HG03342 (cell line): ENCODE measurements at regions not wholly inside any gene's neighbourhood (a gene's known extent, or its start where the extent isn't known, plus 50 kb on each side); places are given as distances from the start of the nearest gene placed in this dataset.
"Not testable (repeated sequence)": the region's sequence is repeated elsewhere in the genome, so short reads cannot be mapped to it uniquely, and the experiment has no call there.

Source experiments
- ATAC-seq: cut with Tn5 transposase; IDR thresholded peaks from one replicate; pipeline ENCODE4 v1.9.1; 2021; ENCODE audit warnings: mild to moderate bottlenecking, moderate library complexity; ENCODE audit not compliant: unreplicated experiment

GRCh38 chr14:88064841-88065240 lies 59.9 kb downstream of the GPR65 start:
- no peak for ATAC-seq

GRCh38 chr14:88069677-88070076 lies 64.7 kb downstream of the GPR65 start:
- no peak for ATAC-seq

- ATAC-seq = no peak
These were observed 70.5 kb downstream of the GPR65 start for GRCh38 chr14:88075269-88075981.

- no peak for ATAC-seq
These were observed 73.6 kb downstream of the GPR65 start for GRCh38 chr14:88078525-88078924.

- ATAC-seq = no peak
These were observed 74.7 kb downstream of the GPR65 start for GRCh38 chr14:88079624-88080023.

GRCh38 chr14:88085736-88086135 lies 80.8 kb downstream of the GPR65 start:
- ATAC-seq = no peak

- ATAC-seq = no peak
These were observed 84.5 kb downstream of the GPR65 start for GRCh38 chr14:88089445-88089844.

GRCh38 chr14:88092529-88092928 lies 87.6 kb downstream of the GPR65 start:
- ATAC-seq = no peak

GRCh38 chr14:88095791-88096190 lies 90.9 kb downstream of the GPR65 start:
- no peak for ATAC-seq

GRCh38 chr14:88098163-88098562 lies 93.2 kb downstream of the GPR65 start:
- ATAC-seq = no peak

GRCh38 chr14:88104710-88105109 lies 99.8 kb downstream of the GPR65 start:
- ATAC-seq = no peak

GRCh38 chr14:88106377-88106776 lies 101.4 kb downstream of the GPR65 start:
- no peak for ATAC-seq

GRCh38 chr14:88127669-88128068 lies 122.7 kb downstream of the GPR65 start:
- ATAC-seq = not testable (repeated sequence)

GRCh38 chr14:88128816-88129215 lies 123.9 kb downstream of the GPR65 start:
- no peak for ATAC-seq

- ATAC-seq = peak; percentile 69
These were observed 124.5 kb downstream of the GPR65 start for GRCh38 chr14:88129306-88130056.

- peak; percentile 26 for ATAC-seq
These were observed 125.1 kb downstream of the GPR65 start for GRCh38 chr14:88130057-88130432.
